D341Med (cell line): ENCODE measurements at regions not wholly inside any gene's neighbourhood (a gene's known extent, or its start where the extent isn't known, plus 50 kb on each side); places are given as distances from the start of the nearest gene placed in this dataset.

ENCODE experiments used
- DNase-seq: peaks from one replicate; pipeline ENCODE4 v3.0.0; 2012; ENCODE audit warnings: low spot score

GRCh38 chr9:106657926-106658325, 205.0 kb upstream of the ZNF462 start:
- DNase-seq, result no peak

GRCh38 chr9:106668534-106668933, 194.4 kb upstream of the ZNF462 start:
- DNase-seq, result no peak

GRCh38 chr9:106669835-106670234, 193.1 kb upstream of the ZNF462 start:
- no peak for DNase-seq

- DNase-seq, result no peak
Measured at GRCh38 chr9:106670418-106670817, 192.5 kb upstream of the ZNF462 start.

GRCh38 chr9:106675780-106676179, 187.2 kb upstream of the ZNF462 start:
- no peak for DNase-seq

- no peak for DNase-seq
Measured at GRCh38 chr9:106677374-106677773, 185.6 kb upstream of the ZNF462 start.

- no peak for DNase-seq
Measured at GRCh38 chr9:106677830-106678229, 185.1 kb upstream of the ZNF462 start.

GRCh38 chr9:106678273-106678672, 184.7 kb upstream of the ZNF462 start:
- no peak for DNase-seq

- DNase-seq, result no peak
Measured at GRCh38 chr9:106682420-106682819, 180.5 kb upstream of the ZNF462 start.

GRCh38 chr9:106683454-106683853, 179.5 kb upstream of the ZNF462 start:
- no peak for DNase-seq

GRCh38 chr9:106684940-106685695, 177.8 kb upstream of the ZNF462 start:
- no peak for DNase-seq

- DNase-seq, result no peak
Measured at GRCh38 chr9:106689089-106689488, 173.9 kb upstream of the ZNF462 start.

GRCh38 chr9:106691627-106692026, 171.3 kb upstream of the ZNF462 start:
- no peak for DNase-seq

GRCh38 chr9:106693558-106693957, 169.4 kb upstream of the ZNF462 start:
- no peak for DNase-seq

- no peak for DNase-seq
Measured at GRCh38 chr9:106696804-106697203, 166.2 kb upstream of the ZNF462 start.

GRCh38 chr9:106697390-106697749, 165.6 kb upstream of the ZNF462 start:
- DNase-seq, result peak; percentile 29

- peak; percentile 88 for DNase-seq
Measured at GRCh38 chr9:106697750-106698502, 165.0 kb upstream of the ZNF462 start.

GRCh38 chr9:106700676-106701075, 162.3 kb upstream of the ZNF462 start:
- no peak for DNase-seq

GRCh38 chr9:106701611-106702010, 161.4 kb upstream of the ZNF462 start:
- no peak for DNase-seq

GRCh38 chr9:106704056-106704615, 158.8 kb upstream of the ZNF462 start:
- DNase-seq, result no peak

GRCh38 chr9:106707291-106707690, 155.7 kb upstream of the ZNF462 start:
- DNase-seq, result no peak

GRCh38 chr9:106707738-106708474, 155.1 kb upstream of the ZNF462 start:
- DNase-seq, result no peak
